Activated CD4-positive, alpha-beta T cell treated with anti-CD3 and anti-CD28 coated beads for 36 hours (primary cell): ENCODE measurements at regions not wholly inside any gene's neighbourhood (a gene's known extent, or its start where the extent isn't known, plus 50 kb on each side); places are given as distances from the start of the nearest gene placed in this dataset.

ENCODE experiments used
- ATAC-seq: fragments of 200-7000 bp; cut with Tn5 transposase; one replicate; pipeline ENCODE4 v1.10.0; 2021; ENCODE audit warnings: mild to moderate bottlenecking, moderate library complexity
- CTCF ChIA-PET: fragments of 350-600 bp; sonication (Branson Sonifier 250); formaldehyde crosslinking; loops from one replicate; lab custom pipeline; 2021; ENCODE audit warnings: antibody characterized with exemption; lab: Charles Lee
- POLR2A ChIA-PET: fragments of 350-600 bp; sonication (Branson Sonifier 250); formaldehyde crosslinking; loops from one replicate; lab custom pipeline; 2021; ENCODE audit warnings: antibody characterized with exemption, inconsistent platforms; lab: Charles Lee
- DNase-seq: peaks from one replicate; pipeline ENCODE4 v3.0.0-alpha.2; 2020
- H3K27ac Mint-ChIP-seq: one replicate; pipeline ENCODE4 v1.8.0; 2021; ENCODE audit warnings: mixed read lengths
- H3K27me3 Mint-ChIP-seq: one replicate; pipeline ENCODE4 v1.8.0; 2021; ENCODE audit warnings: mixed read lengths
- H3K36me3 Mint-ChIP-seq: one replicate; pipeline ENCODE4 v1.8.0; 2021; ENCODE audit warnings: low read depth, mixed read lengths
- H3K4me1 Mint-ChIP-seq: one replicate; pipeline ENCODE4 v1.8.0; 2021; ENCODE audit warnings: mixed read lengths
- H3K4me3 Mint-ChIP-seq: one replicate; pipeline ENCODE4 v1.8.0; 2021; ENCODE audit warnings: mild to moderate bottlenecking, moderate library complexity, mixed read lengths
- H3K9me3 Mint-ChIP-seq: one replicate; pipeline ENCODE4 v1.8.0; 2021; ENCODE audit warnings: low read depth, mixed read lengths
- intact Hi-C, 2 experiments: fragments of 100-400 bp; cut with DNase I in 1 of 2; cut with micrococcal nuclease in 1 of 2; formaldehyde crosslinking; loops; one replicate each; pipeline versions ENCODE4 v1.14.2 to v1.15.1; 2022 to 2024; cut with DNase I, micrococcal nuclease

DNA sequence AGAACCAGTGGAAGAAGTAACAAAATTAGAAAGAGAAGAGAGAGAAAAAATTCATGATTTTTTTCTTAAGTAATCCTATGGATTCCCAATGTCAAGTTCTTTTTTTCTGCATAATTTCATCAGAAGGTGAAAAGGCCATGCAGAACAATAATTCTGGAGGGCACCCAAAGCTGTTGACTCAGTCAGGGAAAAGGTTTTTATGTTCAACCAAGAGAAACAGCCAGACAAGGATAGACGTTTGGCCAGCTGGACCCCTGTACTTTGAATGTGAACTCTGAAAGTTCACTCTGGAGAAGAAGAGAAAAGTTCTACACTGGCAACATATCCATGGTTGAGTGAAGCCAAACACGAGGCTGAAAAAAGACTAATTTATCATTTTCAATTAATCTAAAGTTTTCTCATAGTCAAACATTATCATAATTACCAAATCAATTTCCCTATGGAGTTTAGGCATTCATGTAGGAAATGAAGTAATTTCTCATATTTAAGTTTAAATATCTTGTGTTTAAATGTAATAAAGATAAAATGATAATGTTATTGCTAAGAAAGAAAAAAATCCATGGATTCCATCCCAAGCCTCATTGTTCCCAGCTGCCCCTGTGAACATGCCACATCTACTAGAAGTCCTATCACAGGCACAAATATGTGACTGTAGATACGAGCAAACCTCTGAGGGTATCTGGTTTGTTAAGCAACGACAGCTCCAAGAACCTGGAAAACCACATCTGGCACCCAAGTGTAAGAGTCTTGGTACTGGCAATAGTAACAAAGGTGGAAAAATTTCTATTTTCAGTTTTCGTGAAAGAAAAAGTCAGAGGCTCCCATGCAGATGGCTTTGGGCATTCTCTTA, 742.7 kb upstream of the ACVR2A start:
- no peak overlapping the region for H3K4me3 Mint-ChIP-seq
- ATAC-seq = no peak
- DNase-seq = no peak
- H3K27me3 Mint-ChIP-seq = peaks cover 4% of the 10 kb centered on the region
- no peaks in the 10 kb centered on the region for H3K9me3 Mint-ChIP-seq
- no peak overlapping the region for H3K27ac Mint-ChIP-seq
- peaks cover 2% of the 10 kb centered on the region for H3K4me1 Mint-ChIP-seq
- intact Hi-C loops = no loop called here
- ChIA-PET POLR2A (no interaction called here), CTCF (no interaction called here)
- no peaks in the 10 kb centered on the region for H3K36me3 Mint-ChIP-seq

DNA sequence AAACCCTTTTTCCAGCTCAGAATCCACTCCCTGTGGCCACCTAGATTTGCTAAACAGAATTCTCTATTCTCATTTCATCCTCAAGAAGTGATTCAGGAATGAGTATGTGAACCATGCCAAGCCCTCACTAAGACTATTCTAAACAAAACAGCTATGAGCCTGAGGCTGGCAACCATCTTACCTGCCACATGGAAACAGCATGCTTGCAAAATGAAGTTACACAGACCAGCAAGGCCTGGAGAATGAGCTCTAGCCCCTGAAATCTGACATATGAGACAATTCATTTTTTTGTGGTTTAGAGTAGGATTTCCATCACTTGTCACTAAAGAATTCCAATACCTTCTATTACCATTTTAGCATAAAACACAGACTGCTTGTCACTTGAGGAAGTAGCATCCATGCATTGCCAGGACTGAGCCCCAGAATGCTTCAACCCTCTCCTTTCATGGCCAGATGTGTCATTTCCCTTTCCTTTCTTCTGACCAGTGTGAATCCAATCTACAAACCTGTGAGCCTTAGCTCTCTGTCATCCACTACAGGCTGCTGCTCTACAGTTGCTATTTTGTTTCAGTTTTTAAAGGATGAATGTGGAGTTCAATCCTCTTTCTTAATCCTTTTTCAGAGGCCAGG, 744.3 kb upstream of the ACVR2A start:
- ChIA-PET CTCF (interaction anchor here (1.1 kb wide), 1 partner anchor 18 kb away, joined by 4 read pairs; no protein-coding TSS in a partner anchor), POLR2A (no interaction called here)
- ATAC-seq (no peak), DNase-seq (no peak)
- Mint-ChIP-seq H3K4me1 (peaks cover 9% of the 10 kb centered on the region), H3K4me3 (no peak overlapping the region), H3K36me3 (no peaks in the 10 kb centered on the region), H3K27me3 (peaks cover 4% of the 10 kb centered on the region), H3K27ac (no peak overlapping the region), H3K9me3 (no peaks in the 10 kb centered on the region)
- intact Hi-C loops = no loop called here

DNA sequence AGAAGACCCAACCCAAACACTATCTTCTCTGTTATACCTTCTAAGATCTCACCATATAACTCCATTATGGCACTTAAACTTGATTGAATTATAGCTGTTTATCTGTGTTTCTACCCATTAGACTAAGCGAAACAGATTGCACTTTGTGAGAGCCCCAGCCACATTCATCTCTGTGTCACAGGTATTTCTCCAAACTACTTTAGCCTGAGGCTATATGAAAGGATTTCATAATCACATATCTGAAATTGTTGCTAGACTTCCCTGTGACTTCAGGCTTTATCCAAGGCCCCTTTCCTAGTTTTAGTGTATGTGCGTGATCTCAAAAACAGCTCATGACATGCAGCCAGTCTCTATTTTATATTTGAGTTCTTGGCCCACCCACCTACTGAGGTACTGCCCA, 745.0 kb upstream of the ACVR2A start:
- Mint-ChIP-seq H3K4me1 (peaks cover 9% of the 10 kb centered on the region), H3K27ac (no peak overlapping the region), H3K27me3 (peaks cover 4% of the 10 kb centered on the region), H3K4me3 (no peak overlapping the region), H3K9me3 (no peaks in the 10 kb centered on the region), H3K36me3 (no peaks in the 10 kb centered on the region)
- intact Hi-C loops = no loop called here
- DNase-seq = no peak
- ChIA-PET CTCF (interaction anchor here (1.0 to 1.1 kb wide), 2 partner anchors 17 to 19 kb away, joined by 3 to 4 read pairs; no protein-coding TSS in a partner anchor), POLR2A (no interaction called here)
- ATAC-seq = no peak

DNA sequence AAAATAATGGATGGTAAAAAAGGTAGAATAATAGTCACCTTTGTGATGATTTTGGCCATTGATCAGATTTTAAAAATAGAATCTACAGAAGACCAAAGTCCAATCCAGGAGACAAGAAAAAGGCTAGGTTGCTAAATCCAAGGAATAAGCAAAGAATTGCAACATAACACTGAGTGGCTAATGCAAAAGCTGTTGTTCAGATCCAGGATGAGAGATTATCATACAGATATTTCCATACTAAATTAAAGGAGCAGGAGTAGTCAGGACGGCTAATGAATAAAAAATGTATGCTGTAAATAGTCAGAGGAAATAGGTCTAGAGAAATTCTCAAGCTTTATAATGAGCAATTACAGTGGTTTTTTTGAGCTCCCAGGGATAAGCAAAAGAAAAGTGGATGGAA, 745.9 kb upstream of the ACVR2A start:
- CTCF ChIA-PET = interaction anchor here (1.0 kb wide), 1 partner anchor 16 kb away, joined by 3 read pairs; no protein-coding TSS in a partner anchor
- H3K4me1 Mint-ChIP-seq = peaks cover 9% of the 10 kb centered on the region
- H3K27me3 Mint-ChIP-seq = peaks cover 4% of the 10 kb centered on the region
- no peak for DNase-seq
- H3K27ac Mint-ChIP-seq = no peak overlapping the region
- POLR2A ChIA-PET = no interaction called here
- H3K4me3 Mint-ChIP-seq = no peak overlapping the region
- no peak for ATAC-seq
- intact Hi-C loops = no loop called here
- H3K36me3 Mint-ChIP-seq = no peaks in the 10 kb centered on the region
- no peaks in the 10 kb centered on the region for H3K9me3 Mint-ChIP-seq

DNA sequence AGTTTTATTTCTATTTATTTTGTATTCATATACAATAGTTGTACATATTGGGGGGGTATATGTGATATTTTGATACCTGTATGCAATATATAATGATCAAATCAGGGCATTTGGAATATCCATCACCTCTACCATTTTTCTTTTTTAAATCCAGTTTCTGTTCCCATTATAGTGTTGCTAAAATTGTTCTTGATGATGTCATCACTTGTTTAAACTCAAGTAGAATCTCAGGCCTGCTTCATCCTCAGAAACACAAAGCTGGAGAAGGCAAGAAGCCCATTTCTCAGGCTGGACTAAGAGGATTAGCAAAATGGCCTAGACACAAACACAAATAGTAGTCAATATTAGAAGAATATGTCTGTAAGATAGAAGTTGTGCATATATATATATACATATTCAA, 747.1 kb upstream of the ACVR2A start:
- intact Hi-C loops = no loop called here
- peaks cover 4% of the 10 kb centered on the region for H3K27me3 Mint-ChIP-seq
- no peaks in the 10 kb centered on the region for H3K9me3 Mint-ChIP-seq
- DNase-seq = no peak
- no peaks in the 10 kb centered on the region for H3K36me3 Mint-ChIP-seq
- H3K4me1 Mint-ChIP-seq = peaks cover 9% of the 10 kb centered on the region
- H3K4me3 Mint-ChIP-seq = no peak overlapping the region
- H3K27ac Mint-ChIP-seq = no peak overlapping the region
- CTCF ChIA-PET = no interaction called here
- ATAC-seq = no peak
- POLR2A ChIA-PET = no interaction called here

DNA sequence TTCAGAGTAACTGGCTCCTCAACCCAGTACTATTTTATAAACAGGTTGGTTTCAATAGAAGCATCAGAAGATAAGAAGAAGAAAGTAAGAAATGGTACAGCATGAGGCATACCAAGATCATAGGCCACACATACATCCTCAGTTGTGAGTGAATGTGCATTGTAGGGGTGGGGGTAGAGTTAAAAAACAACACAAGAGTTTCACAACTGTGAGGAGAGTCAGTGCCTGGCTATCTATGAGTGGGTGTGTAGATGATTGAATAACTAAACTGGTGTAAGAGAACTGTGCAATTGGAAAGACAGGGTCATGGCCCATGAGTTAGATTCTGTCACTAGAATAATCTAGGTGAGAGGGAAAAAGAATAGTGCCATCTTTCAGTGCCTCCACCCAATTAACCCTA, 748.2 kb upstream of the ACVR2A start:
- H3K27me3 Mint-ChIP-seq = peaks cover 3% of the 10 kb centered on the region
- ATAC-seq (peak; percentile 96), DNase-seq (peak; percentile 5)
- peaks cover 9% of the 10 kb centered on the region for H3K4me1 Mint-ChIP-seq
- H3K36me3 Mint-ChIP-seq = no peaks in the 10 kb centered on the region
- CTCF ChIA-PET = no interaction called here
- H3K9me3 Mint-ChIP-seq = no peaks in the 10 kb centered on the region
- POLR2A ChIA-PET = no interaction called here
- intact Hi-C loops = no loop called here
- H3K4me3 Mint-ChIP-seq = no peak overlapping the region
- H3K27ac Mint-ChIP-seq = no peak overlapping the region

DNA sequence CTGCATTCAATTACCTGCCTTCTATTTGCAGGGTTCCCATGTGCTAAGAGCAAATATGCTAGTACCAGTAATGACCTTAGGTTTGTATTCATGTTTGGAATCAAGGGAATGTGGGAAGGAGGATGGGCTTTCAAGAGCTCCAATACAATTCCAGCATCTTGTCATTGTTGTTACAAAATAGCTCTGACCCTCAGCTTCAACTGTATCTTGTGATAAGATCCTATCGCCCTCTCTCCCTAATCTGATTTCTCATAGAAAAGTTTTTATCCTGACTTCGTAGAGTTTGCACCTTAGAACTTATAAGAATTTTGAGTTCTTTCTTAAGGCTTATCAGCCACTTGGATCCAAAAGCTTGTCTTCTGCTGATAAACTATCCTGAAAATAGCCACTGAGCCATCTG, 749.5 kb upstream of the ACVR2A start:
- H3K9me3 Mint-ChIP-seq = no peaks in the 10 kb centered on the region
- POLR2A ChIA-PET = no interaction called here
- H3K27ac Mint-ChIP-seq = no peak overlapping the region
- intact Hi-C loops = no loop called here
- ATAC-seq (no peak), DNase-seq (no peak)
- no peak overlapping the region for H3K4me3 Mint-ChIP-seq
- peaks cover 2% of the 10 kb centered on the region for H3K27me3 Mint-ChIP-seq
- CTCF ChIA-PET = interaction anchor here (0.8 to 1.8 kb wide), 2 partner anchors 12 to 15 kb away, joined by 3 to 4 read pairs; no protein-coding TSS in a partner anchor
- H3K4me1 Mint-ChIP-seq = peaks cover 11% of the 10 kb centered on the region
- H3K36me3 Mint-ChIP-seq = no peaks in the 10 kb centered on the region

DNA sequence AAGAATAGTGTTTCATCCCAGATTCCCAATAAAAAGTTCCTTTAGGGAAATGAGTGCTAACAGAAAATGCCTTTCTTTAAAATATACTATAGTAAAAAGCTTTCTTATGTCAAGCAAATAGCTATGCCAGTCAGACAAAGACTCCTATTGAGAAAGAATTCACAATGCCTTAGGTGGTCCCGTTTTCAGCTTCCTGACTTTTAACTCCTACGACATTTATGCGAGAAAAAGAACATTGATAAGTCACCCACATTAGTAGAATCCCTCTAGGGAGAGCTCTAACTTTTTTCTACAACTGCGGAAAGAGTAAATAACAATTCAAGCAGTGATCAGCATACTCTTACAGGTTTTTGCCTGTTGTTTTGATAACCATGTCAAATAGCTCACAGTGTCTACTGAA, 750.8 kb upstream of the ACVR2A start:
- no peaks in the 10 kb centered on the region for H3K9me3 Mint-ChIP-seq
- H3K4me1 Mint-ChIP-seq = peaks cover 11% of the 10 kb centered on the region
- H3K27ac Mint-ChIP-seq = no peak overlapping the region
- H3K36me3 Mint-ChIP-seq = no peaks in the 10 kb centered on the region
- ATAC-seq (no peak), DNase-seq (no peak)
- H3K27me3 Mint-ChIP-seq = peaks cover 1% of the 10 kb centered on the region
- intact Hi-C loops = no loop called here
- ChIA-PET CTCF (interaction anchor here (0.6 to 1.8 kb wide), 3 partner anchors 10 to 15 kb away, joined by 3 to 4 read pairs (median 3); no protein-coding TSS in a partner anchor), POLR2A (no interaction called here)
- no peak overlapping the region for H3K4me3 Mint-ChIP-seq

DNA sequence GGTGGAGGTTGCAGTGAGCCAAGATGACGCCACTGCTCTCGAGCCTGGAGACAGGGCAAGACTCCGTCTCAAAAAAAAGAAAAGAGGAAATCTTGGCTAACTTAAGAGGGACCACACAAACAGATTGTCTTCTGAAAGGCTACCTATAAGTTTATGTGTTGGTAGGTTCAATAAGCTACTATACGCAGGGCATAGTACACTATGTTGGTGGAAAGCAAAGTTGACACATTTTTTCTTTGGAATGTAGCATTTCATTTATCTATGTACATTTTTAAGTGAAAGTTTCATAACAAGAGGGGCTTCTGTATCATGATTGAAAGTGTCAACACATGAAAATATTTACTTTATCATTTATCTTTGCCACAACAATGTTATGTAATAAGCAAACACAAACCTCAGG, 752.6 kb upstream of the ACVR2A start:
- ChIA-PET CTCF (interaction anchor here (0.6 to 1.3 kb wide), 3 partner anchors 10 to 76 kb away, joined by 3 to 5 read pairs (median 5); no protein-coding TSS in a partner anchor), POLR2A (no interaction called here)
- Mint-ChIP-seq H3K4me1 (peaks cover 10% of the 10 kb centered on the region), H3K36me3 (no peaks in the 10 kb centered on the region), H3K9me3 (no peaks in the 10 kb centered on the region), H3K4me3 (no peak overlapping the region), H3K27me3 (peaks cover 1% of the 10 kb centered on the region), H3K27ac (no peak overlapping the region)
- intact Hi-C loops = no loop called here
- no peak for DNase-seq
- no peak for ATAC-seq

DNA sequence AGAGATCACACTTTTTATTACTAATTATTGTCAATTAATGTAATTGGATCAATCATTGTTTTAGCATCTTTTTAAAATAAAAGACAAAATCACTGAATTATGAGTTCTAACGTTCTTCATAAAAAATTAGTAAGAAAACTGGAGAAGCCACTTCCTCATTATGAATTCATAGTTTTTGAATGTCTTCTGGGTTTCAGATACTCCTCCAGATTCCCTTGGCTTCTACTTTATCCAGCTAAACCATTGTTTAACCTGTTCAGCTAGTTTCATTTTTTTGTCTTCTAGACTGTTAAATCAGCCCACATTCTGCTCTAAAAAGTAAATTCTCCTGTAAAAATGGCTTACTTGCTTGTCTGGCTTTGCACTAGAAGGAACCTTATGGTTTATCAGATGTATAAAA, 753.4 kb upstream of the ACVR2A start:
- Mint-ChIP-seq H3K27me3 (peaks cover 1% of the 10 kb centered on the region), H3K9me3 (no peaks in the 10 kb centered on the region), H3K36me3 (no peaks in the 10 kb centered on the region), H3K4me1 (peaks cover 3% of the 10 kb centered on the region), H3K27ac (no peak overlapping the region), H3K4me3 (no peak overlapping the region)
- DNase-seq (no peak), ATAC-seq (no peak)
- ChIA-PET POLR2A (no interaction called here), CTCF (interaction anchor here (1.1 to 1.3 kb wide), 2 partner anchors 9 to 12 kb away, joined by 4 to 5 read pairs; no protein-coding TSS in a partner anchor)
- intact Hi-C loops = no loop called here

DNA sequence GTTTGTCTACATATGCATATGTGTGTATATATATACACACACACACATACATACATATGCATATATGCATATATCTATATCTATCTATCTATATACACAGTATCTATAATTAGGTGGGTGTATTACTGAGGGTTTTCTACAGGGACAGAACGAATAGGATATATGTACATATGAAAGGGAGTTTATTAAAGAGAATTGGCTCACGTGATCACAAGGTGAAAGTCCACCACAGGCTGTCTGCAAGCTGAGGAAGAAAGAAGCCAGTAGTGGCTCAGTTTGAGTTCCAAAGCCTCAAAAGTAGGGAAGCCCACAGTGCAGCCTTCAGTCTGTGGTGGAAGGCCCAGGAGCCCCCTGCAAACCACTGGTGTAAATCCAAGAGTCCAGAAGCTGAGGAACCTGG, 756.0 kb upstream of the ACVR2A start:
- no peaks in the 10 kb centered on the region for H3K9me3 Mint-ChIP-seq
- peaks cover 2% of the 10 kb centered on the region for H3K4me1 Mint-ChIP-seq
- no peak overlapping the region for H3K27ac Mint-ChIP-seq
- H3K4me3 Mint-ChIP-seq = no peak overlapping the region
- no peaks in the 10 kb centered on the region for H3K36me3 Mint-ChIP-seq
- H3K27me3 Mint-ChIP-seq = peaks cover 1% of the 10 kb centered on the region
- ChIA-PET POLR2A (no interaction called here), CTCF (no interaction called here)
- intact Hi-C loops = no loop called here
- no peak for ATAC-seq
- no peak for DNase-seq
